ENCODE measurements at regions not wholly inside any gene's neighbourhood (a gene's known extent, or its start where the extent isn't known, plus 50 kb on each side); places are given as distances from the start of the nearest gene placed in this dataset.

DNA sequence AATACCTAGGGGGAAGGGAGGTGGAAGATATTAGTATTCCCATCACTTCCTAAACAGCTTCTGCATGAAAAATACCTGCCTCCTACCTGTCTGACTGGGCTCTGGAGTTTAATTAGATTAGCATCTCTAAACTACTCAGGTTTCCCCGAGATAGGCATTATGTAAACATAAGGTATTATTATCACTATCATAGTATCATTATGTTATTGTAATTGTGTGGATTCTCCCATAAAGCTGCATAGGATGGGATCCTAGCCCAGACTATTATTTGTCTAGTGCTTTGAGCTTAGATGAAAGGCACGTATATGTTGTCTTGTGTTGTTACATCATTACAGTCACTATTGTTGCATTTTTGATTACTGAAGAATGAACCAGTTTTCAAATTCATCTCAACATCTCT lies 115.2 kb upstream of the SOX21 start:
- H3K4me1 Mint-ChIP-seq: peaks cover 59% of the 10 kb centered on the region
- ChIA-PET CTCF (no interaction called here), POLR2A (no interaction called here)
- TF ChIP-seq, protein P1, sequence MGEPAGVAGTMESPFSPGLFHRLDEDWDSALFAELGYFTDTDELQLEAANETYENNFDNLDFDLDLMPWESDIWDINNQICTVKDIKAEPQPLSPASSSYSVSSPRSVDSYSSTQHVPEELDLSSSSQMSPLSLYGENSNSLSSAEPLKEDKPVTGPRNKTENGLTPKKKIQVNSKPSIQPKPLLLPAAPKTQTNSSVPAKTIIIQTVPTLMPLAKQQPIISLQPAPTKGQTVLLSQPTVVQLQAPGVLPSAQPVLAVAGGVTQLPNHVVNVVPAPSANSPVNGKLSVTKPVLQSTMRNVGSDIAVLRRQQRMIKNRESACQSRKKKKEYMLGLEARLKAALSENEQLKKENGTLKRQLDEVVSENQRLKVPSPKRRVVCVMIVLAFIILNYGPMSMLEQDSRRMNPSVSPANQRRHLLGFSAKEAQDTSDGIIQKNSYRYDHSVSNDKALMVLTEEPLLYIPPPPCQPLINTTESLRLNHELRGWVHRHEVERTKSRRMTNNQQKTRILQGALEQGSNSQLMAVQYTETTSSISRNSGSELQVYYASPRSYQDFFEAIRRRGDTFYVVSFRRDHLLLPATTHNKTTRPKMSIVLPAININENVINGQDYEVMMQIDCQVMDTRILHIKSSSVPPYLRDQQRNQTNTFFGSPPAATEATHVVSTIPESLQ (CRISPR knock-in tag; IDR thresholded peaks at IDR 0.05): no peak
- TF ChIP-seq ZNF138 (CRISPR knock-in tag; conservative IDR thresholded peaks at IDR 0.05) (no peak), ZNF232 (CRISPR knock-in tag; IDR thresholded peaks at IDR 0.05) (no peak), ZNF121 (CRISPR knock-in tag; IDR thresholded peaks at IDR 0.05) (no peak), ZNF423 (CRISPR knock-in tag; IDR thresholded peaks at IDR 0.05) (no peak), ZNF396 (CRISPR knock-in tag; IDR thresholded peaks at IDR 0.05; ENCODE audit: borderline replicate concordance) (no peak), GTF2I (CRISPR knock-in tag; conservative IDR thresholded peaks at IDR 0.05) (no peak), JAZF1 (CRISPR knock-in tag; IDR thresholded peaks at IDR 0.05) (no peak), OVOL2 (CRISPR knock-in tag; IDR thresholded peaks at IDR 0.05; ENCODE audit: borderline replicate concordance) (no peak), TCF7 (CRISPR knock-in tag; IDR thresholded peaks at IDR 0.05; ENCODE audit: low read depth) (no peak), FOXP1 (CRISPR knock-in tag; IDR thresholded peaks at IDR 0.05; ENCODE audit: borderline replicate concordance) (no peak), JUN (CRISPR knock-in tag; IDR thresholded peaks at IDR 0.05) (no peak), PRRX2 (CRISPR knock-in tag; IDR thresholded peaks at IDR 0.05) (no peak), CBFB (CRISPR knock-in tag; IDR thresholded peaks at IDR 0.05; ENCODE audit: low read depth) (no peak), ATF1 (CRISPR knock-in tag; IDR thresholded peaks at IDR 0.05) (no peak), SP1 (CRISPR knock-in tag; conservative IDR thresholded peaks at IDR 0.05) (no peak)
- TF ChIP-seq, protein P2, sequence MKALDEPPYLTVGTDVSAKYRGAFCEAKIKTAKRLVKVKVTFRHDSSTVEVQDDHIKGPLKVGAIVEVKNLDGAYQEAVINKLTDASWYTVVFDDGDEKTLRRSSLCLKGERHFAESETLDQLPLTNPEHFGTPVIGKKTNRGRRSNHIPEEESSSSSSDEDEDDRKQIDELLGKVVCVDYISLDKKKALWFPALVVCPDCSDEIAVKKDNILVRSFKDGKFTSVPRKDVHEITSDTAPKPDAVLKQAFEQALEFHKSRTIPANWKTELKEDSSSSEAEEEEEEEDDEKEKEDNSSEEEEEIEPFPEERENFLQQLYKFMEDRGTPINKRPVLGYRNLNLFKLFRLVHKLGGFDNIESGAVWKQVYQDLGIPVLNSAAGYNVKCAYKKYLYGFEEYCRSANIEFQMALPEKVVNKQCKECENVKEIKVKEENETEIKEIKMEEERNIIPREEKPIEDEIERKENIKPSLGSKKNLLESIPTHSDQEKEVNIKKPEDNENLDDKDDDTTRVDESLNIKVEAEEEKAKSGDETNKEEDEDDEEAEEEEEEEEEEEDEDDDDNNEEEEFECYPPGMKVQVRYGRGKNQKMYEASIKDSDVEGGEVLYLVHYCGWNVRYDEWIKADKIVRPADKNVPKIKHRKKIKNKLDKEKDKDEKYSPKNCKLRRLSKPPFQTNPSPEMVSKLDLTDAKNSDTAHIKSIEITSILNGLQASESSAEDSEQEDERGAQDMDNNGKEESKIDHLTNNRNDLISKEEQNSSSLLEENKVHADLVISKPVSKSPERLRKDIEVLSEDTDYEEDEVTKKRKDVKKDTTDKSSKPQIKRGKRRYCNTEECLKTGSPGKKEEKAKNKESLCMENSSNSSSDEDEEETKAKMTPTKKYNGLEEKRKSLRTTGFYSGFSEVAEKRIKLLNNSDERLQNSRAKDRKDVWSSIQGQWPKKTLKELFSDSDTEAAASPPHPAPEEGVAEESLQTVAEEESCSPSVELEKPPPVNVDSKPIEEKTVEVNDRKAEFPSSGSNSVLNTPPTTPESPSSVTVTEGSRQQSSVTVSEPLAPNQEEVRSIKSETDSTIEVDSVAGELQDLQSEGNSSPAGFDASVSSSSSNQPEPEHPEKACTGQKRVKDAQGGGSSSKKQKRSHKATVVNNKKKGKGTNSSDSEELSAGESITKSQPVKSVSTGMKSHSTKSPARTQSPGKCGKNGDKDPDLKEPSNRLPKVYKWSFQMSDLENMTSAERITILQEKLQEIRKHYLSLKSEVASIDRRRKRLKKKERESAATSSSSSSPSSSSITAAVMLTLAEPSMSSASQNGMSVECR (CRISPR knock-in tag; IDR thresholded peaks at IDR 0.05; ENCODE audit: borderline replicate concordance): no peak
- TF ChIP-seq, protein P3, sequence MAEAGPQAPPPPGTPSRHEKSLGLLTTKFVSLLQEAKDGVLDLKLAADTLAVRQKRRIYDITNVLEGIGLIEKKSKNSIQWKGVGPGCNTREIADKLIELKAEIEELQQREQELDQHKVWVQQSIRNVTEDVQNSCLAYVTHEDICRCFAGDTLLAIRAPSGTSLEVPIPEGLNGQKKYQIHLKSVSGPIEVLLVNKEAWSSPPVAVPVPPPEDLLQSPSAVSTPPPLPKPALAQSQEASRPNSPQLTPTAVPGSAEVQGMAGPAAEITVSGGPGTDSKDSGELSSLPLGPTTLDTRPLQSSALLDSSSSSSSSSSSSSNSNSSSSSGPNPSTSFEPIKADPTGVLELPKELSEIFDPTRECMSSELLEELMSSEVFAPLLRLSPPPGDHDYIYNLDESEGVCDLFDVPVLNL (CRISPR knock-in tag; IDR thresholded peaks at IDR 0.05; ENCODE audit: borderline replicate concordance, low read depth): no peak
- TF ChIP-seq, protein P4, sequence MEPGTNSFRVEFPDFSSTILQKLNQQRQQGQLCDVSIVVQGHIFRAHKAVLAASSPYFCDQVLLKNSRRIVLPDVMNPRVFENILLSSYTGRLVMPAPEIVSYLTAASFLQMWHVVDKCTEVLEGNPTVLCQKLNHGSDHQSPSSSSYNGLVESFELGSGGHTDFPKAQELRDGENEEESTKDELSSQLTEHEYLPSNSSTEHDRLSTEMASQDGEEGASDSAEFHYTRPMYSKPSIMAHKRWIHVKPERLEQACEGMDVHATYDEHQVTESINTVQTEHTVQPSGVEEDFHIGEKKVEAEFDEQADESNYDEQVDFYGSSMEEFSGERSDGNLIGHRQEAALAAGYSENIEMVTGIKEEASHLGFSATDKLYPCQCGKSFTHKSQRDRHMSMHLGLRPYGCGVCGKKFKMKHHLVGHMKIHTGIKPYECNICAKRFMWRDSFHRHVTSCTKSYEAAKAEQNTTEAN (CRISPR knock-in tag; IDR thresholded peaks at IDR 0.05): no peak
- no peak overlapping the region for H3K4me3 Mint-ChIP-seq
- H3K27me3 Mint-ChIP-seq (ENCODE audit: low read depth): no peaks in the 10 kb centered on the region
- no peak for DNase-seq (ENCODE audit: low spot score)
- no peaks in the 10 kb centered on the region for H3K36me3 Mint-ChIP-seq
- no peak for ATAC-seq
- H3K9me3 Mint-ChIP-seq: no peaks in the 10 kb centered on the region
- H3K27ac Mint-ChIP-seq: no peak overlapping the region
